ENCODE measurements at regions not wholly inside any gene's neighbourhood (a gene's known extent, or its start where the extent isn't known, plus 50 kb on each side); places are given as distances from the start of the nearest gene placed in this dataset.

- no peak for TF ChIP-seq Cebpa-rat (IDR thresholded peaks at IDR 0.05)
- no peak overlapping the region for H3K4me3 ChIP-seq
Measured at GRCh38 chr13:43996221-43996620, 116.5 kb downstream of the LACC1 start.

DNA sequence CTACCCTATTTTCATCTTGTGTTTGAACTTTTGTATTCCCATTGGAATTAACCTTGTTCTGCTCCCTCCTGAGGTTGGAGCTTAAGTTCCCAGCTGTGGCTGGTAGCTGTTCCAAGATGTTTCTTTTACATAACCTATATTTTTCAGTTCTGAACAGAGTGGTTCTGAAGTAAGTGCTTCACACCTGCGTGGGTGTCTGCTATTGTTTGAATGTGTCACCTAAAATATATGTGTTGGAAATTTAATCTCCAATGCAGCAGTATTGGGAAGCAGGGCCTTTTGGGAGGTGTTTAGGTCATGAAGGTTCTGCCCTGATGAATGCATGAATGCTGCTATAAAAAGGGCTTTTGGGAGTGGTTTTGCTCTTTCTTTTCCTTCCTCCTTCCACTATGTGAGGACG is 123.8 kb downstream of the LACC1 start:
- H3K4me1 ChIP-seq, result peaks cover 0 to 11% (median 0%) of the 10 kb centered on the region in 10 experiments; a peak in 3 of 20 replicates
- TF ChIP-seq Cebpa-rat (IDR thresholded peaks at IDR 0.05), result no peak

More at GRCh38 chr13:43996221-43996620, 116.5 kb downstream of the LACC1 start:
- Histone ChIP-seq H3K4me2 (no peak overlapping the region), H3K27me3 (no peaks in the 10 kb centered on the region), H3K36me3 (peaks cover 0 to 5% (median 0%) of the 10 kb centered on the region in 11 experiments; a peak in 1 of 22 replicates), H3K9ac (no peak overlapping the region), H3K9me3 (replicated peaks in 1 of 11) (peaks cover 28 to 43% (median 33%) of the 10 kb centered on the region in 11 experiments), H3K27ac (no peak overlapping the region), H4K20me1 (no peaks in the 10 kb centered on the region), H3K4me1 (peaks cover 0 to 8% (median 2%) of the 10 kb centered on the region in 10 experiments; a peak in 4 of 20 replicates)

GRCh38 chr13:44004878-44005277 is 125.2 kb downstream of the LACC1 start:
- H3K9ac ChIP-seq, result no peak overlapping the region
- peak overlapping the region in 2 of 11 experiments; percentile 18 to 33; a peak in 2 of 22 replicates for H3K4me2 ChIP-seq
- H3K4me3 ChIP-seq, result no peak overlapping the region
- no peak overlapping the region for H3K27ac ChIP-seq
- no peaks in the 10 kb centered on the region for H4K20me1 ChIP-seq
- TF ChIP-seq Cebpa-rat (IDR thresholded peaks at IDR 0.05), result no peak
- H3K36me3 ChIP-seq, result no peaks in the 10 kb centered on the region
- peaks cover 0 to 11% (median 0%) of the 10 kb centered on the region in 10 experiments; a peak in 3 of 20 replicates for H3K4me1 ChIP-seq
- H3K27me3 ChIP-seq, result no peaks in the 10 kb centered on the region
- H3K9me3 ChIP-seq (replicated peaks in 1 of 11), result peaks cover 9 to 35% (median 20%) of the 10 kb centered on the region in 11 experiments; a peak in 19 of 22 replicates

More for the DNA sequence above, 123.8 kb downstream of the LACC1 start:
- Histone ChIP-seq H3K9ac (no peak overlapping the region), H3K27me3 (no peaks in the 10 kb centered on the region), H3K4me2 (peak overlapping the region in 3 of 11 experiments; percentile 2 to 13 (median 8); a peak in 1 of 22 replicates), H3K9me3 (replicated peaks in 1 of 11) (peaks cover 9 to 38% (median 20%) of the 10 kb centered on the region in 11 experiments; a peak in 19 of 22 replicates), H3K27ac (no peak overlapping the region), H3K4me3 (no peak overlapping the region), H3K36me3 (no peaks in the 10 kb centered on the region), H4K20me1 (no peaks in the 10 kb centered on the region)

DNA sequence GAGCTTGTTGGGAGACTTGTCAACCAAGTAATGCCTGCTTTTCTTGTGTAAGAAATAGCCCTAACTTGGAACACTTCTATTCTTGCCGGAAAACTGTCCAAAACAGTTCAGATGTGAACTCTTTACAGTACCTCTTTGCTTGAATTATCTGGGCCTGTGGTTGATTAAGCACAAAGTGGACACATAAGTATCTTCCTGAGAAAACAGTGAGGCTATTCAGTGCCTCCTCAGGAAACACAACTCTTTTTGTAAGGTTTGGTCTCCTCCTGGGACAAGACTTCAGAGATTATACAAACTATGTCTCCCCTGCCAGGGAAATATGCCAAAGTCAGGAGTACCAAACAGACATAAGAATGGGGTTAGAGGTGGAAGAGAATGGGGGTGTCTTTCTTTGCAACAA is 127.7 kb downstream of the LACC1 start:
- Histone ChIP-seq H3K36me3 (no peaks in the 10 kb centered on the region), H3K9ac (no peak overlapping the region), H3K9me3 (replicated peaks in 1 of 11) (peaks cover 8 to 19% (median 12%) of the 10 kb centered on the region in 11 experiments; a peak in 18 of 22 replicates), H3K27me3 (no peaks in the 10 kb centered on the region), H3K4me1 (peaks cover 0 to 11% (median 0%) of the 10 kb centered on the region in 10 experiments; a peak in 4 of 20 replicates), H3K4me2 (no peak overlapping the region), H3K27ac (no peak overlapping the region), H4K20me1 (no peaks in the 10 kb centered on the region), H3K4me3 (no peak overlapping the region)
- no peak for TF ChIP-seq Cebpa-rat (IDR thresholded peaks at IDR 0.05)

- no peak overlapping the region for H3K9ac ChIP-seq
- no peak overlapping the region for H3K4me3 ChIP-seq
- H3K27me3 ChIP-seq, result 0 out of 22 replicates have a peak, but pooled peaks cover 0 to 4% (median 0%) of the 10 kb centered on the region in 11 experiments
- no peak for TF ChIP-seq Cebpa-rat (IDR thresholded peaks at IDR 0.05)
- peaks cover 5 to 15% (median 10%) of the 10 kb centered on the region in 11 experiments; a peak in 18 of 22 replicates for H3K9me3 ChIP-seq (replicated peaks in 1 of 11)
- H3K4me2 ChIP-seq, result no peak overlapping the region
- no peaks in the 10 kb centered on the region for H3K36me3 ChIP-seq
- no peak overlapping the region for H3K27ac ChIP-seq
- peaks cover 14 to 38% (median 22%) of the 10 kb centered on the region in 10 experiments for H3K4me1 ChIP-seq
- no peaks in the 10 kb centered on the region for H4K20me1 ChIP-seq
Measured at GRCh38 chr13:44011036-44011435, 131.3 kb downstream of the LACC1 start.

- H3K4me3 ChIP-seq, result no peak overlapping the region
- no peaks in the 10 kb centered on the region for H3K36me3 ChIP-seq
- peak overlapping the region in 4 of 11 experiments; percentile 32 to 60 (median 42); a peak in 7 of 22 replicates for H3K27ac ChIP-seq
- TF ChIP-seq Cebpa-rat (IDR thresholded peaks at IDR 0.05), result no peak
- no peaks in the 10 kb centered on the region for H3K9me3 ChIP-seq (replicated peaks in 1 of 11)
- peaks cover 0 to 7% (median 0%) of the 10 kb centered on the region in 11 experiments; a peak in 1 of 22 replicates for H4K20me1 ChIP-seq
- H3K4me1 ChIP-seq, result peaks cover 31 to 51% (median 36%) of the 10 kb centered on the region in 10 experiments
- peak overlapping the region; percentile 49 to 84 (median 71) for H3K4me2 ChIP-seq
- peak overlapping the region in 1 of 11 experiments; percentile 30; a peak in 1 of 22 replicates for H3K9ac ChIP-seq
- H3K27me3 ChIP-seq, result 0 out of 22 replicates have a peak, but pooled peaks cover 0 to 4% (median 0%) of the 10 kb centered on the region in 11 experiments
Measured at GRCh38 chr13:44012910-44013757, 133.4 kb downstream of the LACC1 start.

GRCh38 chr13:44013758-44014291 is 134.1 kb downstream of the LACC1 start:
- peaks cover 0 to 7% (median 0%) of the 10 kb centered on the region in 11 experiments; a peak in 1 of 22 replicates for H4K20me1 ChIP-seq
- H3K27me3 ChIP-seq, result 0 out of 22 replicates have a peak, but pooled peaks cover 0 to 4% (median 0%) of the 10 kb centered on the region in 11 experiments
- no peak for TF ChIP-seq Cebpa-rat (IDR thresholded peaks at IDR 0.05)
- H3K36me3 ChIP-seq, result no peaks in the 10 kb centered on the region
- peak overlapping the region; percentile 49 to 84 (median 71) for H3K4me2 ChIP-seq
- H3K27ac ChIP-seq, result peak overlapping the region in 3 of 11 experiments; percentile 37 to 60 (median 46); a peak in 5 of 22 replicates
- no peak overlapping the region; a peak in 1 of 22 replicates for H3K9ac ChIP-seq
- H3K4me3 ChIP-seq, result no peak overlapping the region
- no peaks in the 10 kb centered on the region for H3K9me3 ChIP-seq (replicated peaks in 1 of 11)
- H3K4me1 ChIP-seq, result peaks cover 38 to 57% (median 43%) of the 10 kb centered on the region in 10 experiments

DNA sequence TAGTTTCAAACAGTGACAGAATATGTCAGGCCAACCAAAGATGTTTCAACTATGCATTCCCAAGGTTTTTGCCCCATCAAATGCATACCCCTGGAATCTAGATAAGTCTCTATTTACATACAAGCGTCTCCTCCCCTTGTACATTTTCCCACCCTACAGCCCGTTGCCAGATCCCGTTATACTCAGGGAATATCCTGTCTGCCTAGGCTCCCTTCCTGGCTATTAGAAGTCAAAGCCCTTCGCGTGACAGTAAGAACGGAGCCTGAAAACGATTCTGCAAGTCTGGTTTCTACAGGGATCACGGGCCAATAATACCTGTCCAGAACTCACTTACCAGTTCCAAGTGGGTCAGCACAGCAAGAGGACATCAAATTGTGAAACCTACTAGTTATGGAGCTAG is 134.8 kb downstream of the LACC1 start:
- Histone ChIP-seq H4K20me1 (peaks cover 0 to 7% (median 0%) of the 10 kb centered on the region in 11 experiments; a peak in 1 of 22 replicates), H3K9ac (no peak overlapping the region), H3K27me3 (0 out of 22 replicates have a peak, but pooled peaks cover 0 to 4% (median 0%) of the 10 kb centered on the region in 11 experiments), H3K36me3 (no peaks in the 10 kb centered on the region), H3K27ac (no peak overlapping the region), H3K4me1 (peaks cover 41 to 63% (median 47%) of the 10 kb centered on the region in 10 experiments), H3K9me3 (replicated peaks in 1 of 11) (no peaks in the 10 kb centered on the region), H3K4me3 (no peak overlapping the region), H3K4me2 (peak overlapping the region in 7 of 11 experiments; percentile 55 to 84 (median 72); a peak in 7 of 22 replicates)
- TF ChIP-seq Cebpa-rat (IDR thresholded peaks at IDR 0.05), result no peak
